ENCODE measurements at regions not wholly inside any gene's neighbourhood (a gene's known extent, or its start where the extent isn't known, plus 50 kb on each side); places are given as distances from the start of the nearest gene placed in this dataset.

DNA sequence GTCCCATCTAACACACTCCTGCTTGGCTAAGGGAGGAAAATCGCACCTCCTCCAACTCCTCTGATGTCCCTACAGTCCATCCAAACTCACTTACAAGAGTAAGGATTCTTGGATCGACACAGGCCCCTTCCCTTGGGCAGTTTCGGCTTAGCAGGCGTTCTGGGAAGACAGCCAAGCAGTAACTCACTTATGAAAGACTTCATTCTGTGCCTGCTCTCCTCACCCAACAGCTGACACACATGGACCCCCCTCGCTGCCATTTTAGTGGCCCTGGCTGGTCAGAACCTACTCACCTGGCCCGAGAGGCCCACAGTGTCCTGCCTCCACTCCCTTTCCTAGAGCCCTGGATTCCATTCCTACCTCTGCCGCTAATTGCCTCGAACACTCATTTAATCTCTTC, 52.3 kb upstream of the BCL2L14 start:
- Histone ChIP-seq H3K4me2 (ENCODE audit: extremely low read depth, insufficient read depth, low read length) (no peak overlapping the region), H3K4me3 (replicated peaks in 1 of 4; ENCODE audit: control extremely low read depth in 1 of 4, insufficient read depth in 1 of 4, low read depth in 3 of 4, low read length in 4 of 4) (no peak overlapping the region), H3K27me3 (ENCODE audit: control insufficient read depth, insufficient read depth, low read length) (peaks cover 2% of the 10 kb centered on the region), H3K27ac (ENCODE audit: insufficient read depth, low read length) (no peak overlapping the region), H3K79me2 (ENCODE audit: control insufficient read depth, insufficient read depth, low read length) (no peaks in the 10 kb centered on the region), H3K9ac (ENCODE audit: insufficient read depth, low read length) (no peak overlapping the region), H3K36me3 (ENCODE audit: control insufficient read depth, insufficient read depth, low read length) (no peaks in the 10 kb centered on the region), H3K9me3 (ENCODE audit: control insufficient read depth, insufficient read depth, low read depth, low read length) (no peaks in the 10 kb centered on the region), H2AFZ (ENCODE audit: low read length) (no peak overlapping the region), H3K4me1 (ENCODE audit: control insufficient read depth, extremely low read depth, insufficient read depth, low read length) (no peaks in the 10 kb centered on the region), H4K20me1 (ENCODE audit: control insufficient read depth, extremely low read depth, insufficient read depth, low read length) (no peaks in the 10 kb centered on the region)
- TF ChIP-seq, protein P1, sequence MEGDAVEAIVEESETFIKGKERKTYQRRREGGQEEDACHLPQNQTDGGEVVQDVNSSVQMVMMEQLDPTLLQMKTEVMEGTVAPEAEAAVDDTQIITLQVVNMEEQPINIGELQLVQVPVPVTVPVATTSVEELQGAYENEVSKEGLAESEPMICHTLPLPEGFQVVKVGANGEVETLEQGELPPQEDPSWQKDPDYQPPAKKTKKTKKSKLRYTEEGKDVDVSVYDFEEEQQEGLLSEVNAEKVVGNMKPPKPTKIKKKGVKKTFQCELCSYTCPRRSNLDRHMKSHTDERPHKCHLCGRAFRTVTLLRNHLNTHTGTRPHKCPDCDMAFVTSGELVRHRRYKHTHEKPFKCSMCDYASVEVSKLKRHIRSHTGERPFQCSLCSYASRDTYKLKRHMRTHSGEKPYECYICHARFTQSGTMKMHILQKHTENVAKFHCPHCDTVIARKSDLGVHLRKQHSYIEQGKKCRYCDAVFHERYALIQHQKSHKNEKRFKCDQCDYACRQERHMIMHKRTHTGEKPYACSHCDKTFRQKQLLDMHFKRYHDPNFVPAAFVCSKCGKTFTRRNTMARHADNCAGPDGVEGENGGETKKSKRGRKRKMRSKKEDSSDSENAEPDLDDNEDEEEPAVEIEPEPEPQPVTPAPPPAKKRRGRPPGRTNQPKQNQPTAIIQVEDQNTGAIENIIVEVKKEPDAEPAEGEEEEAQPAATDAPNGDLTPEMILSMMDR (conservative IDR thresholded peaks at IDR 0.05 in 1 of 2, IDR thresholded peaks at IDR 0.05 in 1 of 2; ENCODE audit: low read depth in 1 of 2, low read length in 2 of 2): no peak
- no peak for TF ChIP-seq EZH2 (IDR thresholded peaks at IDR 0.05; ENCODE audit: low read length, missing control alignments)
- DNase-seq (ENCODE audit: low read depth in 2 of 2): peak; percentile 58 to 72

DNA sequence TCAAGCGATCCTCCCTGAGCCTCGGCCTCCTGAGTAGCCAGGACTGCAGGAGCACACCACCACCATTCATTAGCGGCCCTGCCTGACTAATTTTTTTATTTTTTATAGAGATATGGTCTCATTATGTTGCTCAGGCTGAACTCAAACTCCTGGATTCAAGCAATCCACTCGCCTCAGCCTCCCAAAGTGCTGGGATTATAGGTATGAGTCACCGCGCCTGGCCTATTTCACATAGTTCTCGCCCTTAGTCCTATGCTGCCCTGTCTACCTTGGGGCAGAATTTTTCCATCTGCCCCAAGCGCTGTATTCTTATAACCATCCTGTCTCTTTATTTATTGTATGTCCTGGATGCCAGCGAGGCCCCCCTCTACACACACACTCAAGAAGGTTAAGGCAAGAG, 50.9 kb upstream of the BCL2L14 start:
- no peaks in the 10 kb centered on the region for H3K79me2 ChIP-seq (ENCODE audit: control insufficient read depth, insufficient read depth, low read length)
- no peak overlapping the region for H3K4me2 ChIP-seq (ENCODE audit: extremely low read depth, insufficient read depth, low read length)
- TF ChIP-seq, protein P1 (conservative IDR thresholded peaks at IDR 0.05 in 1 of 2, IDR thresholded peaks at IDR 0.05 in 1 of 2; ENCODE audit: low read depth in 1 of 2, low read length in 2 of 2): no peak
- TF ChIP-seq EZH2 (IDR thresholded peaks at IDR 0.05; ENCODE audit: low read length, missing control alignments): no peak
- H3K9me3 ChIP-seq (ENCODE audit: control insufficient read depth, insufficient read depth, low read depth, low read length): no peaks in the 10 kb centered on the region
- no peak overlapping the region for H3K9ac ChIP-seq (ENCODE audit: insufficient read depth, low read length)
- no peak overlapping the region for H3K4me3 ChIP-seq (replicated peaks in 1 of 4; ENCODE audit: control extremely low read depth in 1 of 4, insufficient read depth in 1 of 4, low read depth in 3 of 4, low read length in 4 of 4)
- no peak for DNase-seq (ENCODE audit: low read depth in 2 of 2)
- H3K36me3 ChIP-seq (ENCODE audit: control insufficient read depth, insufficient read depth, low read length): no peaks in the 10 kb centered on the region
- no peak overlapping the region for H3K27ac ChIP-seq (ENCODE audit: insufficient read depth, low read length)
- H3K4me1 ChIP-seq (ENCODE audit: control insufficient read depth, extremely low read depth, insufficient read depth, low read length): no peaks in the 10 kb centered on the region
- no peak overlapping the region for H2AFZ ChIP-seq (ENCODE audit: low read length)
- H4K20me1 ChIP-seq (ENCODE audit: control insufficient read depth, extremely low read depth, insufficient read depth, low read length): no peaks in the 10 kb centered on the region
- H3K27me3 ChIP-seq (ENCODE audit: control insufficient read depth, insufficient read depth, low read length): peaks cover 4% of the 10 kb centered on the region

DNA sequence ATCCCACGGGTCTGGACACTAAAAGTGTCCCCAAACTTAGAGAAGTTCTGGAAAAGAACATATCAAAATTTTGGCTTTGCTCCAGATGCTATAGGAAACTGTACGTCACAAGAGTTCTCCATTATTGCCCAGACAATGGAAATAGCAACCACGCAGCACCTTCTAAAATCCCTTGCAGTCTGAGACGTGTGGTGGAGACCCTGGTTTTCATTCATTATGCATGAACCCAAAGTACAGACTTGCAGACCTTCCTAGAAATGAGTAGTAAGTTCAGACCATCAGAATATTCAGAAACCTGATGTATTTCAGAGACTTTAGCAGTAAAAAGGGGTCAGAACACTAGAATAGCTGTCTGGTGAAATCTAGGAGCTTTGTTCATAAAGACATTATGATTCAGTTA, 50.0 kb upstream of the BCL2L14 start:
- no peak overlapping the region for H3K4me2 ChIP-seq (ENCODE audit: extremely low read depth, insufficient read depth, low read length)
- no peak for TF ChIP-seq EZH2 (IDR thresholded peaks at IDR 0.05; ENCODE audit: low read length, missing control alignments)
- peaks cover 6% of the 10 kb centered on the region for H3K27me3 ChIP-seq (ENCODE audit: control insufficient read depth, insufficient read depth, low read length)
- no peaks in the 10 kb centered on the region for H3K79me2 ChIP-seq (ENCODE audit: control insufficient read depth, insufficient read depth, low read length)
- no peak for DNase-seq (ENCODE audit: low read depth in 2 of 2)
- H3K27ac ChIP-seq (ENCODE audit: insufficient read depth, low read length): no peak overlapping the region
- no peaks in the 10 kb centered on the region for H3K4me1 ChIP-seq (ENCODE audit: control insufficient read depth, extremely low read depth, insufficient read depth, low read length)
- H3K4me3 ChIP-seq (replicated peaks in 1 of 4; ENCODE audit: control extremely low read depth in 1 of 4, insufficient read depth in 1 of 4, low read depth in 3 of 4, low read length in 4 of 4): no peak overlapping the region
- H3K9me3 ChIP-seq (ENCODE audit: control insufficient read depth, insufficient read depth, low read depth, low read length): no peaks in the 10 kb centered on the region
- H3K9ac ChIP-seq (ENCODE audit: insufficient read depth, low read length): no peak overlapping the region
- H3K36me3 ChIP-seq (ENCODE audit: control insufficient read depth, insufficient read depth, low read length): no peaks in the 10 kb centered on the region
- H4K20me1 ChIP-seq (ENCODE audit: control insufficient read depth, extremely low read depth, insufficient read depth, low read length): no peaks in the 10 kb centered on the region
- H2AFZ ChIP-seq (ENCODE audit: low read length): no peak overlapping the region
